Activated effector memory CD4-positive, alpha-beta T cell treated with anti-CD3 and anti-CD28 coated beads, Interleukin-2, amount 50 U/mL, for 16 hours (primary cell): ENCODE measurements at regions not wholly inside any gene's neighbourhood (a gene's known extent, or its start where the extent isn't known, plus 50 kb on each side); places are given as distances from the start of the nearest gene placed in this dataset.

ENCODE experiments used
- DNase-seq: peaks from one replicate; pipeline ENCODE4 v3.0.0-alpha.2; 2020

DNA sequence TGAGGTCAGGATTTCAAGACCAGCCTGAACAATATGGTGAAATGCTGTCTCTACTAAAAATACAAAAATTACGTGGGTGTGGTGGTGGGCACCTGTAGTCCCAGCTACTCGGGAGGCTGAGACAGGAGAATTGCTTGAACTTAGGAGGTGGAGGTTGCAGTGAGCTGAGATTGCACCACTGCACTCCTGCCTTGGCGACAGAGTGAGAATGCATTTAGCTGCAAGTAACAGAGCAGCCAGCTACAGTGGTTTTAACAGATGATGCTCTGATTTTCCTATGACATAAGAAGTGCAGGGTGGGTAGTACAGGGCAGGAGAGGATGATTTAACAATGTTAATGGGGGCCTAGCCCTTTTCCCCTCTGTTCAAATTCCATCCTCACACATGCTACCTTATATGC, 267.9 kb downstream of the RPLP1 start:
- DNase-seq: no peak

DNA sequence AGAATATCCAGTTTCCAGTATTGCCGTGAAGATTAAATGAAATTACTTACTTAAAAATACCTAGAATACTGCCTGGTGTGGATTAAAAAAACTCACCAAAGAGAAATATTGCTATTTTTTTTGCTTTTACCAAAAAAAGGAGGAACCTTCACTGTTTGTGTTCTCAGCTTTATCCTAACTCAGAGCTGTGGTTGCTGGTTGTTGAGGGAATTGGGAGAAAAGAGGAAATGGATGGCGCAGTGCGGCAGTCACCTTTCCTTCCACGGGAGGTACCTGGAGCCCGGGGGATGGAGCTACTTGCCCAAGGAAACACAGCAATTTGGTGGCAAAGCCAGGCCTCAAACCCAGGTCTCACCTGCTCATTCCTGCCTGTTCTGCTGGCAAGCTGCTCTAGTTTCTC, 270.3 kb downstream of the RPLP1 start:
- DNase-seq: no peak

DNA sequence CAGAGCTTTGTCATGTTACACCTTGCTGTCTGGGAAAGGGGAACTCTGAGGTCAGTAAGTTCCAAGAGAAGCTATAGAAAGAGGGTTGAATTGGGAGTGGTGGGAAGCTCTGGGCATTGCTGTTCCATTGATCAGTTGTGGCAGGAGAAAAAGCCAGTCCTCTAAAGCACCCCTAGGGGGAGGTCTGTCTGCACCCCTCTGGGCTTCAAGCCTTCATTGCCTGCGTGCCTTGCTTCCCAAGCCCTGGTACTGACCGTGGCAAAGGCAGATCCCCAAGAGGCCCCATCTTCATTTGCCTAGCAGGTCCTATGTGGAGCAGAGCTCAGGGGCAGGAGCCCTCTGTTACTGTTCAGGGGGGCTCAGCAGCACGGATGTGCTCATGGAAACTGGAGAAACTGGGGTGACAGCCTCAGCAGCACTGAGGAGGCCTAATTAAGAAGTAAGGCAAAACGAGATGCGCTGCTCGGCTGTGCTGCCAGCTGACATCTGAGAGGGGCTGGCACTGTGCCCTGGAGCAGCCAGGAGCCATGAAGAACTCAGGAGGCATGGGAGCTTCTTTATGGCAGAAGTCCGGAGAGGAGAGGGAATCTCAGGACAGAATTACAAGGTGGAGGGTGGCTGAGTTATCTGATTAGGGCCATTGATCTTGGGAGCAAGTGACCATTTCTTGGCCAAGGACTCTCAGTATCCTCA, 270.9 kb downstream of the RPLP1 start:
- no peak for DNase-seq

DNA sequence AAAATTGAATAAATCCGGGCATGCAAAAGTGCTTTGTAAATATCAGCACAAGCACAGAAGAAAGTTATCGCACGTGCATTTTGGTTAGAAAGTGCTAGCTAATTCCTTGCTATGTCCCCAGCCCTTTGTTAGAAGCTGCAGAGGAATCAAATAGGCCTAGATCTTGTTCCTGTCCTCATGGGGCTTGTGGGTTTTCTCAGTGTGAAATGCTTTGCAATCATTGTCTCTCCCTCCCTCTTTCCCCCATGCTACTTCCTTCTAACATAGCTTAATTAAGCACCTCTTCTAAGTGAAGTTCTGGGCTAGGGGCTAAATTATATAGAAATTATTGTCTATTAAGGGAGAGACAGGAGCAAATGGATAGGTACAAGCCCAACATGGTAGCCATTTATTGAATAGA, 271.7 kb downstream of the RPLP1 start:
- DNase-seq: no peak

DNA sequence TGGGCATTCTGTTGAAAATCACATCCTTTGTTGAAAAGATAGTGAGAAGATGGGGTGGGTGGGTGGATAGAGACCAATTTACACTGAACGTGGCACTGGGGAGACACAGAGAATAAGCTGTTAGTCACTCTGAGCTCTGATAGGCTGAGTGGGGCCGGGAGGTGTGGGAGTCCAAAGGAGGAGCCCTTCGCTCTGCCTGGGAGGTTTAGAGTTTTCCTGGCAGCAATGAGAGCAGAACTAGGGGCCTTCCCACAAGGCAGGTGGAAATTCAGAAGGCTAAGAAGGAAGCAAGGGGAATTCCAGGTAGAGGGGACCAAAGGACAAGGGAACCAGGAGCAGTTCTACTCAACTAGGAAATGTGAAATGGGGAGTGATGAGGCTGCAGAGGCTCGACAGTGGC, 272.7 kb downstream of the RPLP1 start:
- no peak for DNase-seq

DNA sequence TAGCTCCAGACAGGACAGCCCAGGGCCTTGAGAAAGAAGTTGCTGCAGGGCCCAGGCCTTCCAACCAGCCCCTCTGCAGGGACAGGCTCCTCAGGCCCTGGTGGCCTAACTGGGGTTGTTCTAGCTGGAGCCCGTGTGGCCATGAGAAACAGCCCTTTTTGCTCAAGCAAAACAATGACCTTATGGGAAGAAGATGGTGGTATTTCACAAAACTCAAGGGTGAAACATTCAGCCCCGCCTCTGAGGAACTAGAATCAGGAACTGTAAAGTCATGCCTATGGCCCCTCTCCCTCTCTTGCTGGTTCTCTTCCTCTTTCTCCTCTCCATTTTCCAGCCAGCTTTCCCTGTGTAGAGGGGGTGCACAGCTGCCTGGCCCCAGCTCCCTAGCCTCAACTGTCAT, 273.3 kb downstream of the RPLP1 start:
- no peak for DNase-seq

DNA sequence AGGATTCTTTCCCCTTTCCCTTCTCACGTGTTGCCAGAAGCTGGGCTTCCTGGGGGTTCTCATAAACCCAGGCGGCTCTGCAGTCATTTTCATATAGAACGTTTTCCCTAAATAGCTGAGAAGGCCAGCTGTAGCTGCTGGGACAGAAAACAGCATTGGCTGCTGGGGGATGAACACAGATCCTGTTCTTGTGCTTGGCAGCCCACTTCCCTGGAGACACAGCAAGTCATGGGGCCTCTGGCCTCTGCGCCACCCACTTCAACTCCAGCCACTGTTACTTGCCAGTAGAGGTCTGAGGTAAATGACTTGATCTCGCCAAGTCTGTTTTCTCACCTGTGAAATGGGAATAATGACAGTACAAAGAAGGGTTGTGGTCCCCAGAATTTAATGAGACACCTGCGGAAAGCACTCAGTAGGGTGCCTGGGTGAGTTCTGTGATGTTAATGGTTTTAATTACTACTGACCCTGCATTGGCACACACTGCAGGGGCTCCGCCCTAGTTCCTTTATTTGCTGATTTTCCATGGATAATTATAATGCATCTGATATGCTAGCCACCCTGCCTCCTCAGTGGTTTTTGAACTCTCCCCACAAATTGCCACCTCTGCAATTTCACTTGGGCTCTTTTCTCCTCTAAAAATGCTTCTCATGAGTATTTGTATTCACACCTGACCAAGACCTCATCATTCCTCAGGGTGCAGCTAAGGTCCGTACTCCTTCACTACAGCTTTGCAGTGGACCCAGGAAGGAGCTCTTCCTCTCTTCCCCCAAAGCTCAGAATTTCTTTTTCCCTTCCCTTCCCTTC, 274.7 kb downstream of the RPLP1 start:
- no peak for DNase-seq

DNA sequence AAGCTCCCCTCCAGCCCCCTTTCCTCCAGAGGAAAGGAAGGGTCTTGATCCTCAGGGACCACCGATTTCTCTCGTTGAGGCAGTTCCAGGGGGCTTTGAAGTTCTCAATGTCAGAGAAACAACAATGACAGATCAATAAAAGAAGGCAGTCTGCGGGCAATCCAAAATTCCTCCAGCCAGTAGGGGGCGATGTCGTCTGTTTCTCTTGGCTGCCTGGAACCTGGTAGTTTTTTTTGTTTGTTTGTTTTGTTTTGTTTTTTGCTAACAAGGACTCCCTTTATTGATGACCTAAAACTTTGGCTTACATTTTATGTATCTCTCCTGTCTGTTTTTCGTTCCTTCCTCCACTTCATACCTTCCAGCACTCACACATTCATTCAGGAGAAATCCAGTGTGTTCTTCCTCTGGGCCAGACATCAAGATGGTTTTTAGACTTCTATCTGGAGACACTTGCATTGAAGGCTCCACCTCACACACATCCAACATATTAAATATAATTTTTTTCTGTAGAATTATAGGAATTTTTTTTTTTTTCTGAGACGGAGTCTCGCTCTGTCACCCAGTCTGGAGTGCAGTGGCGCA, 276.6 kb downstream of the RPLP1 start:
- peak; percentile 91 for DNase-seq

DNA sequence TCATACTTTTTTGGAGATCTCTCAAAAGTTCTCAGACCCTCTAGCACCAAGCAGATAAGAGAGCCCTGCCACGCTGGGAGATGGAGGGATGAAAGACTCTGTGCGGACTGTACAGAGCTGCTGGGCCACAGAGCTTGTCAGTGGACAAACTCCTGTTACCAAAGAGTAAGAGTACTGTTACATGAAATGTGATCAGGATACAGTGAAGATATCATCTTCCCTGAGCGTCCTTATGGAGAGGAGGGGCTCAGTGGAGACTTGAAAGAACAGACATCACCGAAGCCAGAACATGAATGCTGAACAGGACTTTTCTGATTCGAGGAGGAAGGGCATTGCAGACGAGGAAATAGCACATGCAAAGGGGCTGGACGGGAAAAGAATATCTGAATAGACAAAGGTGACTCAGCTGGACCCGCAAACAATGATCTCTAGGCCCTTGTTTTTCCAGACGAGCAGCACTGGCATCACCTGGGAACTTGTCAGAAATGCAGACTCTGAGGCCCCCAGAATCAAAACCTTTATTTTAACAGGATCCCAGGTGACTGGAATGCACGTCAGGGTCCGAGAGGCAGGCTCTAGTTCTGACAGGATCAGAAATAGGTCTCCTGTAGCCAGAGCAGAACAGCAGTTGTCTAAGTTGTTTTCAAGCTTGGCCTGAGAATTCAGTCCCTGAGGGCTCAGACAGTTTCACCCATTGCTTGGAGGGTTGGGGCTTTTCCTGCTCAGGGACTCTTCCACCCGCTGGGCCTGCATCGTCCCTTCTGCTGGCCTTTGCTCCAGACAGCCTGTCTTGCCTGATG, 277.9 kb downstream of the RPLP1 start:
- no peak for DNase-seq

DNA sequence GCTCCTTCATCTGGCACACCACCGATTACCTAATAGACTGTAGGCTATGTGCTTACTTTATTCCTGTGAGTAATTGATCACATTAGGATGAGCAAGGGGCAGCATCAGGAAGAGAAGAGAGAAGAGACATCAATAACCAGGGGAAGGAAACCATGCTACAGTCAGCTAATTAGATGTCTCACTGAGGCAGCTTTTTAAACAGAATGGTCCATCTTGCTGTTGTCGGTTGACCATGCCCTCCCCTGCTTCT, 278.4 kb downstream of the RPLP1 start:
- no peak for DNase-seq

DNA sequence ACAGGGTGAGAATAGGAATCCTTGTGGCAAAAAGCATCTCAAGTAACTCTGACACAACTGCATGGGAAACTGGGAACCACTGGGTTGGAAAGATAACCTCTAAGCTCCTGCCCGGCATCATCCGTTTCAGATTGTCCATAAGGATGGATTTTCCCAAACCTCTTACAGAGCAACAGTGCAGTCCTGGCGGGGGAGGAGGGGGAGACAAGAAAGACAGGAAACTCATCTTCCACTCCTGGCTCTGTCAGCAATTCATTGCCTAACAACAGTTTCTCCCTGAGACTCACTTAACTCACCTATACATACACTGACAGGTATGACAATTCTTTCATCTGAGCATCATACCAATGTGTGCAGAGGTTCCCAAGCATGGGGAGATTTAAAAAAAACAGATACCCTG, 279.0 kb downstream of the RPLP1 start:
- no peak for DNase-seq

DNA sequence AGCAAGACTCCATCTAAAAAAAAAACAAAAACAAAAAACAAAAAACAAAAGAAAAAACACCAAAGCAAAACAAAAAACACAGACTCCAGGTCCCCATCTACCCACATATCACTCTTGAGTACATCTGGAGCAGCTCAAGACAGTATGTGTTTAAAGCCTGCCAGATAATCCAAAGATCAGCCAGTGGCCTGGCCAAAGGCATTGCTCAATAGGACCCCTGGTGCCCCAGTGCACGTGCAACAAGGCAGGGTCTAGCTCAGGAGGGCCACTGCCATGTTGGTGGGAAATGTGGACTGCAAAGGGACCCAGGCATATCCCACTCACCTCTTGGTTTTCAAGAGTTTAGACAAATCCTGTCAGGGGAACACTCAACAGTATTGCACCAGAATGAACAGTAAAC, 279.5 kb downstream of the RPLP1 start:
- DNase-seq: no peak

DNA sequence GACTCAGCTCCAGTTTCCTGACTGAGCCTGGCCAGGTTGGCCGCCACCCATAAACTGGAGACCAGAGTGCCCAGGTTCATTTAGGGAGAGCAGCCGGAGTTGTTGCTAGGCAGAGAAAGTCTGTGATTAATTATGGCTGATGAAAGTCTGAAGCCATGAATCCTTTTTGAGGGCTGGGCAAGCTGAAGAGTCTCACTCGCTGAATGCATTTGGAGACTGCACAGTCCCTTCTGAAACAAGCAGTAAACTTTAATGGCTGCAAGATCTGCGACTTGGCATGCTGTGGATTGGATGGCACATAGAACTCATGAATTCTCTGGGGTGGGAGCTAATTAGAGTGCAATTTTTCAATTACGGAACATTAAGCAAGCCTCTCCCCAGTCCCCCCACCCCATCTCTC, 282.1 kb downstream of the RPLP1 start:
- DNase-seq: no peak

DNA sequence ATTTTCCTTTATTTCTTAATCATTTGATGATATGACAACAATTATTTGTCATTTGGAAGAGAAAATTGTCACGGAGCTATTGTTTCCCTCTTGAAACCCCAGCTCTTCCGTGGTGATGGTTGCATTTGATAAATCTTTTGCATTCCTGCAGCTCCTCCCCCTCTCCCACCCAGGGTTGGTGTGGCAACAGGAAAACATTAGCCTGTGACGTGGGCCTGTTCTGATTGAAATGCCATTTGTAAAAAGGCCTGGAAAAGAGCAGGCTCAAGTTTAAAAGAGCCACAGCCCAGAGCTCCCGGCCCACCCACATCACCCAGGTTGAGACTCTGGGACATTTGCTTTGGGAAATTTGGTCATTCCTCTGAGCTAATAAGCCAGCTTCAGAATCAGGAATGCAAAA, 282.5 kb downstream of the RPLP1 start:
- DNase-seq: no peak

DNA sequence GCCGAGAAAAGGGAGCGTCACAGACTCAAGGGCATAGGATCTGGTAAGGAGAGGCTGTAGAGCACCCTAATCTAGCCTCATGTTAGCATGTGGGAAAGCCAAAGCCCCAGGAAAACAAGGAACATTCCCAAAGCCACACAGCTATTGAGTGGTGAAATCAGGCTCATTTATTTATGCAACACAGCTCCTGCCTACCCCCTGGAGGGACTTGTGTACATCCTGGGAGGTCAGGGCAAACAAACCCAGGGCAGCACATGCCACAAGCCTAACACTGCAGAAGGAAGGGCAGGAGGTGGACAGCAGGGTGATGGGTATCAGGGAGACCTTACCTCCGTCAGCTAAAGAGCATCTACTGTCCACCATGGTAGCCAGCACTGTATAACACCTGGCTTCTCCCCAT, 283.5 kb downstream of the RPLP1 start:
- DNase-seq: no peak

DNA sequence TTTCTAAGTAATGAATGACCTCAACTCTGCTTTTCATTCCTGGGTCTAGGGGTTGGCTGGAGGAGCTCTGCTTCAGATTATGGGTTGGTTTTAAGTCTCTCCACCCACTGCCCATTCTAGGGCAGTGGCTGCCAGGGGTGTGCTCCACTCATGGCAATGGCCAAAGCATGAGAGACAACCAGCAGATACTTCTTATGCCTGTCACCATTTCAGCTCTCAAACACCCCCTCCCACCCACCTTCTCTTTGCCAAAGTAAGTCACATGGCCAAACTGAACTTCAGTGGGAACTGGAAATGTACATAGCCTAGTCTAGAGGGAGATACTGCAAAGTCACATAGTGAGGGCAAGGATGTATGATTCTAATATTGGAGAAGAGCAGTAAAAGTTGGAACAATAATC, 285.3 kb downstream of the RPLP1 start:
- DNase-seq: no peak

DNA sequence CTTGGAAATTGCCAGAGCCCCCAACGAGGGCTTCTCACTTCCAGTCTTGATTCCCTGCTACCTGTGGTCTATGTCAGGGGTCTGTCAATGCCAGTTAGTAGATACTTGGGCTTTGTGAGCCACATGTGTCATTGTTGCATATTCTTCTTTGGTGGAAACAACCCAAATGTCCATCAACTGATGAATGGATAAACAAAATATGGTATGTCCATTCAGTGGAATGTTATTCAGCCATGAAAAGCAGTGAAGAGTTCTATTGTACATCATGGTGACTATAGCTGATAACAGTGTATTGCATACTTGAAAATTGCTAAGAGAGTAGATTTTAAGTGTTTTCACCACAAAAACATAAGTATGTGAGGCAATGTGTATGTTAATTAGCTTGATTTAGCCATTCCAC, 288.1 kb downstream of the RPLP1 start:
- no peak for DNase-seq

DNA sequence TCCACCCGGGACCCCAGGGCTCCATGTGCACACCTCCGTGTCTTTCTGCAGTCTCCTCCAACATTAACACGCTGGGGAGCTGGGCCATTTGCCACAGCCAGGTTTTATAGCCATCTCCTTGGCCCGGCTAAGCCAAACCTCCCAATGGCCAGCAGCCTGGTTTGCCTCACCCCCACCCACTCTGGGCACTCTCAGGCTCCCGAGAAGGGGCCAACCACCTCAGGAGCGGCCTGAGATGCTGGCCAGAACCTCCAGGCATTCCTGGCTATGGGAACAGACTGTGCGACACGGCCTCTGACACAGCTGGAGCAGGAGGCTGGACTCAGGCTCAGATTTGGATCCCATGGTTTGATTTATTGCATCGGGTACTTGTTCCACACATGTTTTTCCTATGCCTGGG, 289.7 kb downstream of the RPLP1 start:
- no peak for DNase-seq

DNA sequence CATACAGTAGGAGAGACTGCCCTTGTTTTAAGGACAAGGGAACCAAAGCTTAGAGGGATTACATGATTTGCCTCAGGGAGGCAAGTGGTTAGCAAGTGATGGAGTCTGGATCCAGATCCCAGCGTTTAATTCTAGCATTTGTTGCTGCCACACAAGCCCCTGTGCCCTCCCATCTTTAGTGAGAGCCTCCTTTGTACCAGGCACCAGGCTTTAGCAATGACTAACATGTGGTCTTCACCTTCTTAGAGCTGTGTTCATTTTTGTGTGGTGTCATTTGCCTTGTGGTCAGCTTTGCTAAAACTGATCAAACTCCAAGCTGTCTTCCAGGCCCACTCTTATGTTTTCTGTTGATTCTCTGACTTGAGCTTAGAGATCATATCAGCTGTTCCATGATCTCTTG, 290.5 kb downstream of the RPLP1 start:
- no peak for DNase-seq

DNA sequence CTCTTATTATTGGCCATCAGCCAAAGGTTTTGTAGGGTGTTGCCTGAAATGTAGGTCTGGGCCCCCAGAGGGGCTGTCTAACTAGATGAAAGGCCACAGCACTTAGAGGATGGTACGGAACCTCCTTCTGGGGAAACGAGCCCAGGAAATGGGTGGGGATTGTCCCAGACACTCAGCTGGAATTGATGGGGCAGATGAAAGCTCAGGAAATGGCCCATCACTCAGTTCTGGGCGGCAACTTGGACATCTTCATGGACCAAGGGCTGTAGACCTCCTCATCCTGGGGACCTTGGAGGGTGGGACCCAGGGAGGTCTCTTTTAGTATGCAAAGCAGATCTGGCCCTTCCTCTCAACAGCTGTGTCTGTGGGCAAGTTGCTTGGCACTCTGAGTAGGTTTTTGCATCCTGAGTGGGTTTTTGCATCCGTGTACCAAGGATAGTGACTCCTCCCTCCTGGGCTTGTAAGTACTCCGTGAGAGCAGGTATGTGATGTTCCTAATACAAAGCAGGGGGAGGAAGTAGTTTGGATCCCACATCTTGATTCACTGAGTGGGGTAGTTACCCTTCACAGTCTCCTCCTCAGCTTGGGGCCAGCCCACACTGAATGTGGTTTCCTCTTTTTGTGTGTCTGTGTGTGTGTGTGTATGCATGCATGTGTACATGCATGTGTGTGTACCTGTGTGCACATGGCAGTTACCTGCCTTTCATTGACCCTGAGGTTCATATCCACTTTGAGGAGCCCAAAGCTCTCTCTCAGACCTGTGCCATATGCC, 292.0 kb downstream of the RPLP1 start:
- no peak for DNase-seq

DNA sequence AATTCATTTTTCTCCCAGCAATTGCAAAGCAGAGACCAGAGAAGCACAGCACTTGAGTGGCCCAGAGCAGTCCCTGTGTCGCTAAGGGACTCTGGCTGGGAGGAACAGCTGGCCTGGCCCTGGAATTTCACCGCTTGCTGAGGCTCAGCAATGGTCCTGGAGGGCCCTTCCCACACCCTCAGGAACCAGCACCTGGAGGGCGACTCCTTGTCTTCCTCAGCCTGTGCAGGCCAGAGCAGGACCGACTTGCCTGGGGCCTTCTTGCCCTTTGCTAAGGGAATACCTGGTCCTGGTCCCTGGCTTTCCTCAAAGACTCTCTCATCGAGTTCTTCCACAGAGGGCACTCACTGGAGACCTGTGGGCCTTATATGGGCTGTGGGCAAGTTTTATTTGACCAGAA, 294.6 kb downstream of the RPLP1 start:
- DNase-seq: no peak

DNA sequence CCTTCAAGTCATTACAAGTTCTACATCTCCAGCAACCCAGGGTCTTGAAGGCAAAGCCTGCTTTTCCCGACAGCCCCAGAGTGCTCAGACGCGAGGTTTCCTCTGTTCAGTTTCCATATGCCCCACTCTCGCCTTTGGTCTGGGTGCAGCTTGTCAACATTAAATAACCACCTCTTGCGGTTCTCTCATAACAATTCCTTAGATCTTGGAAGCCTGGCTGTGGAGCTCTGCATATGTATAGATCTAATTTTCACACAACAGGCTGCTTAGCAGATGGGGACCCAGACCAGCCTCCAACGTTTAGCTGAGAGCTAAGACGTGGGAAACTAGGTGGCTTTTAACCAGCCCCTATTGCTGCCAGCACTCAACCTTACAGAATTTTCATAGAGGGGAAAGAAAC, 295.5 kb downstream of the RPLP1 start:
- DNase-seq: no peak

DNA sequence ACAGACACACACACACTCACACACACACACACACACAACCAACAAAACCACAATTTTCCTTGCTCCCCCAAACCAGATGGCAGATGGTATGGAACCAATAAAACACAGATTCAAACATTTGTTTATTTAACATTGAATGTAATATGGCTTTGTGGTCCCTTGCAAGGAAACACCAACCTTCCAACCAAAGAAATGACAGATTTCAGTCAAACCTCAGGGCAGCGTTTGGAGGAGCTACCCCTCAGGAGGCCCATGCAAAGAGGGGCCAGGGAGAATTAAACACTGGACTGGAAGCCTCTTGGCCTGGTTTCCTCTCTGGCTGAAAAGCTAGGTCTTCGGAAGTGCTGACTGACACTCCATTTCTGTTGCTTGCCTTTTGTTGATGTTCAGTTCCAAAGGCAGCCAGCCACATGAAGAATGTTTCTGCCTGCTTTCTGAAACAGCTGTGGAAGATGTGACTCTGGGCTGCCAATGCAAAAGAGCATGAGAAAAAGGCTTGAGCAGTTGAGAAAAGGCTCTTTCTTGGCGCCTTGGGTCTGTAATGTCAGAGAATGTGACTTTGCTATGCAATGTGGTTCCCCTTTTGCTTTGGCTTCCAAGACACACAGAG, 296.1 kb downstream of the RPLP1 start:
- no peak for DNase-seq
